ENCODE measurements at regions not wholly inside any gene's neighbourhood (a gene's known extent, or its start where the extent isn't known, plus 50 kb on each side); places are given as distances from the start of the nearest gene placed in this dataset.

DNA sequence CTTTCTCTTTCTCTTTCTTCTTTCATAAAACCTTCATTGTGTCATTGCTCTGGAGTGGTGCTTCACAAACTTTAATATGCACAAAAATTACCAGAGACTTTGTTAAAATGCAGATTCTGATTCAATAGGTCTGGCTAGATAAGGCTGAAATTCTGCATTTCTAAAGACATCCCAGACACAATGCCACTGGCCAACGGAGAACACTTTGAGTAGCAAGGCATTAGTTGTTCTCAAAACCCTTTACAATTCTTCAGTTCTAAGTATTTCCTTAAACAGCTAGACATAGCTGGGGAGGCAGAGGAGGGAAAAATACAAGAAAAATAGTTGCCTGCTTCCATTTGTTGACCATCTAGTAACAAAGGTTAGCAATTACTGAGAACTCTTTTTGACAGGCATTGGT, 101.8 kb upstream of the PIK3C3 start:
- intact Hi-C loops (cut with DNase I) = no loop called here
- DNase-seq = no peak
- Histone ChIP-seq H3K9me3 (no peaks in the 10 kb centered on the region), H3K27ac (no peak overlapping the region), H3K4me3 (no peak overlapping the region), H3K27me3 (no peaks in the 10 kb centered on the region), H3K36me3 (no peaks in the 10 kb centered on the region), H3K4me1 (no peaks in the 10 kb centered on the region)
- TF ChIP-seq, protein P1, sequence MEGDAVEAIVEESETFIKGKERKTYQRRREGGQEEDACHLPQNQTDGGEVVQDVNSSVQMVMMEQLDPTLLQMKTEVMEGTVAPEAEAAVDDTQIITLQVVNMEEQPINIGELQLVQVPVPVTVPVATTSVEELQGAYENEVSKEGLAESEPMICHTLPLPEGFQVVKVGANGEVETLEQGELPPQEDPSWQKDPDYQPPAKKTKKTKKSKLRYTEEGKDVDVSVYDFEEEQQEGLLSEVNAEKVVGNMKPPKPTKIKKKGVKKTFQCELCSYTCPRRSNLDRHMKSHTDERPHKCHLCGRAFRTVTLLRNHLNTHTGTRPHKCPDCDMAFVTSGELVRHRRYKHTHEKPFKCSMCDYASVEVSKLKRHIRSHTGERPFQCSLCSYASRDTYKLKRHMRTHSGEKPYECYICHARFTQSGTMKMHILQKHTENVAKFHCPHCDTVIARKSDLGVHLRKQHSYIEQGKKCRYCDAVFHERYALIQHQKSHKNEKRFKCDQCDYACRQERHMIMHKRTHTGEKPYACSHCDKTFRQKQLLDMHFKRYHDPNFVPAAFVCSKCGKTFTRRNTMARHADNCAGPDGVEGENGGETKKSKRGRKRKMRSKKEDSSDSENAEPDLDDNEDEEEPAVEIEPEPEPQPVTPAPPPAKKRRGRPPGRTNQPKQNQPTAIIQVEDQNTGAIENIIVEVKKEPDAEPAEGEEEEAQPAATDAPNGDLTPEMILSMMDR (IDR thresholded peaks at IDR 0.05) = no peak
- TF ChIP-seq POLR2A (IDR thresholded peaks at IDR 0.05) = no peak
- no peak for ATAC-seq
- 32 to 46% (median 38%) methylated on average over 1 of the region's 1 CpG for WGBS, 4 donors

DNA sequence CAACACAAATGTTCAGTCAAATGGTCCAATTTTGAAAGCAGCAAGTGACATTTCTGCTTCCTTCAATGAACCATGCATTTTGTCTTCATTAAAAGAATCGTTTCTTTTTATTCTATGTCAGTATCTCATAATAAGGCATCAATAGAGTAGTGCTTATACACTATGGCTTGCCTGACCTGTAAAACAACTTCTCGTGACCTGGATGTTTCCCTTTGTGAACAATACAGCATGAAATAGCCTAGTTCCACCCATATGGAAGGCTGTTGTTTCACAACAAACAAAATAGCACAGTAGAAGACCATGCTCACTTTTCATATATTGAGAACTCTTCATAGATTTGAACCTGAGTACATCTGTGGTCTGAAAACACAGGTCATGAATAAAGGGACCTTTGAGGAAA, 104.3 kb upstream of the PIK3C3 start:
- H3K27ac ChIP-seq = no peak overlapping the region
- H3K27me3 ChIP-seq = no peaks in the 10 kb centered on the region
- DNase-seq (no peak), ATAC-seq (no peak)
- no peaks in the 10 kb centered on the region for H3K36me3 ChIP-seq
- no peak for TF ChIP-seq POLR2A (IDR thresholded peaks at IDR 0.05)
- TF ChIP-seq, protein P1 (IDR thresholded peaks at IDR 0.05) = no peak
- intact Hi-C loops (cut with DNase I) = no loop called here
- 76 to 82% (median 79%) methylated on average over 2 of the region's 2 CpGs for WGBS, 4 donors
- no peak overlapping the region for H3K4me3 ChIP-seq
- no peaks in the 10 kb centered on the region for H3K9me3 ChIP-seq
- no peaks in the 10 kb centered on the region for H3K4me1 ChIP-seq

DNA sequence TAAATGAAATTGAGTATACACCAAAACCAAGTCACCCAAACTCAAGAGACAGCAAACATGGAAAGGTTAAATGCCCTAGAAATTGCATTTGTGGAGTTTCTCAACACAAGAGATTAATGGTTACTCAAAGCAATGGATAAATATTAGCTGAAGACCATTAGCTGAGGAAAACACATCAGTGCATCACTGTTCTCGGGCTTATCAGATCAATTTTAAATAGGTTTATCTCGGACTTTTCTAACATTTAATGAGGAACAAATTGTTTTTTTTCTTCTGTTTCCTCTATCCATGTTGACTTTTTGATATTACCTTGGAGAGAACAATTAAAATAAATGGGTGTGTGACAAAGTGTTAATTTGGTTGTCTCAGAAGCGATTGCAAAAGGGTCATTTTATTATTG, 105.4 kb upstream of the PIK3C3 start:
- Histone ChIP-seq H3K4me3 (no peak overlapping the region), H3K27me3 (no peaks in the 10 kb centered on the region), H3K4me1 (no peaks in the 10 kb centered on the region), H3K9me3 (no peaks in the 10 kb centered on the region), H3K36me3 (no peaks in the 10 kb centered on the region), H3K27ac (no peak overlapping the region)
- no peak for TF ChIP-seq POLR2A (IDR thresholded peaks at IDR 0.05)
- TF ChIP-seq, protein P1 (IDR thresholded peaks at IDR 0.05) = no peak
- intact Hi-C loops (cut with DNase I) = no loop called here
- 53 to 67% (median 55%) methylated on average over 3 of the region's 3 CpGs for WGBS, 4 donors
- no peak for DNase-seq
- no peak for ATAC-seq

DNA sequence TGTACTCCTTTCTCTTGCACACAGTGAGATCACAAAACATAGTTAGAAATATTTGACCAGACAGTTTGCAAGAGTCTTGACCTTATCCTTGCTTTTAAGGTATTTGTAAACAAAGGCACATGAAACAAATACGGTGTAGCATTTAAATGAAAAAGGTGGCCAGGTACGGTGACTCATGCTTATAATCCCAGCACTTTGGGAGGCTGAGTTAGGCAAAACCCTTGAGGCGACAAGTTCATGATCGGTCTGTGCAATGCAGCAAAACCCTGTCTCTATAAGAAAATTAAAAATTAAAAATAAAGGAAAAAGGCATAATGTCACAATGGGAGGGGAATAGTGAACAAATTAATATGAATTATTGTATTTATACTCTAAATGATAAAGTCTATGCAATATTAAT, 109.5 kb upstream of the PIK3C3 start:
- Histone ChIP-seq H3K9me3 (no peaks in the 10 kb centered on the region), H3K27ac (no peak overlapping the region), H3K4me1 (no peaks in the 10 kb centered on the region), H3K27me3 (no peaks in the 10 kb centered on the region), H3K4me3 (no peak overlapping the region), H3K36me3 (no peaks in the 10 kb centered on the region)
- TF ChIP-seq POLR2A (IDR thresholded peaks at IDR 0.05) = no peak
- TF ChIP-seq, protein P1 (IDR thresholded peaks at IDR 0.05) = no peak
- WGBS, 4 donors = 86 to 87% (median 86%) methylated on average over 4 of the region's 4 CpGs
- no peak for DNase-seq
- no peak for ATAC-seq
- intact Hi-C loops (cut with DNase I) = no loop called here
